ENCODE measurements at regions not wholly inside any gene's neighbourhood (a gene's known extent, or its start where the extent isn't known, plus 50 kb on each side); places are given as distances from the start of the nearest gene placed in this dataset.

DNA sequence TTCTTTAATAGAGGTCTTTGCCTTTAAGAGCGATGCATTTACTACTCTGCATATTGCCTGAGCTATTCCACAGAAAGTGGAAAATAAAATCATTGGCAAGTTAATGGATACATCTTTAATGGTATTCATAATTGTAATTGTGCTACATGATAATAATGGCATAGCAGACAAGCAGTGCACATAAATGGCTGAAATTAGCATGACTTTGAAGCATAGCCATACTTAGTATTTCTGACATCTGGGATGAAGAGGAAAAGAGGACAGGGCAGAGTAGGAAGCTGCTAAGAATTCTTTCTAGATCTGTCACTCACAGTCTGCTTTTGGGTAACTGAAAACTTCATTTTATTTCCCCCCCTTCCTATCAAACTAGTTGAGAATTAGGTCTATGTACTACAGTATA lies 195.0 kb upstream of the NRIP1 start:
- intact Hi-C loops (cut with DNase I): no loop called here
- H3K27me3 ChIP-seq: no peaks in the 10 kb centered on the region
- H3K36me3 ChIP-seq: no peaks in the 10 kb centered on the region
- no peaks in the 10 kb centered on the region for H3K9me3 ChIP-seq
- H3K4me3 ChIP-seq: no peak overlapping the region
- 96 to 100% (median 98%) methylated on average over 1 of the region's 1 CpG for WGBS, 4 donors
- no peaks in the 10 kb centered on the region for H3K4me1 ChIP-seq
- DNase-seq (no peak), ATAC-seq (no peak)
- H3K27ac ChIP-seq: no peak overlapping the region
- no peak for TF ChIP-seq POLR2A (IDR thresholded peaks at IDR 0.05)
- TF ChIP-seq, protein P1, sequence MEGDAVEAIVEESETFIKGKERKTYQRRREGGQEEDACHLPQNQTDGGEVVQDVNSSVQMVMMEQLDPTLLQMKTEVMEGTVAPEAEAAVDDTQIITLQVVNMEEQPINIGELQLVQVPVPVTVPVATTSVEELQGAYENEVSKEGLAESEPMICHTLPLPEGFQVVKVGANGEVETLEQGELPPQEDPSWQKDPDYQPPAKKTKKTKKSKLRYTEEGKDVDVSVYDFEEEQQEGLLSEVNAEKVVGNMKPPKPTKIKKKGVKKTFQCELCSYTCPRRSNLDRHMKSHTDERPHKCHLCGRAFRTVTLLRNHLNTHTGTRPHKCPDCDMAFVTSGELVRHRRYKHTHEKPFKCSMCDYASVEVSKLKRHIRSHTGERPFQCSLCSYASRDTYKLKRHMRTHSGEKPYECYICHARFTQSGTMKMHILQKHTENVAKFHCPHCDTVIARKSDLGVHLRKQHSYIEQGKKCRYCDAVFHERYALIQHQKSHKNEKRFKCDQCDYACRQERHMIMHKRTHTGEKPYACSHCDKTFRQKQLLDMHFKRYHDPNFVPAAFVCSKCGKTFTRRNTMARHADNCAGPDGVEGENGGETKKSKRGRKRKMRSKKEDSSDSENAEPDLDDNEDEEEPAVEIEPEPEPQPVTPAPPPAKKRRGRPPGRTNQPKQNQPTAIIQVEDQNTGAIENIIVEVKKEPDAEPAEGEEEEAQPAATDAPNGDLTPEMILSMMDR (IDR thresholded peaks at IDR 0.05): no peak

- Histone ChIP-seq H3K4me3 (no peak overlapping the region), H3K9me3 (no peaks in the 10 kb centered on the region), H3K27me3 (no peaks in the 10 kb centered on the region), H3K27ac (no peak overlapping the region), H3K36me3 (no peaks in the 10 kb centered on the region), H3K4me1 (no peaks in the 10 kb centered on the region)
- DNase-seq (no peak), ATAC-seq (no peak)
- no peak for TF ChIP-seq POLR2A (IDR thresholded peaks at IDR 0.05)
- TF ChIP-seq, protein P1 (IDR thresholded peaks at IDR 0.05): no peak
- WGBS, 4 donors: 96 to 98% (median 97%) methylated on average over 4 of the region's 4 CpGs
- intact Hi-C loops (cut with DNase I): no loop called here
These were observed 195.8 kb upstream of the NRIP1 start for GRCh38 chr21:15260604-15261003.

DNA sequence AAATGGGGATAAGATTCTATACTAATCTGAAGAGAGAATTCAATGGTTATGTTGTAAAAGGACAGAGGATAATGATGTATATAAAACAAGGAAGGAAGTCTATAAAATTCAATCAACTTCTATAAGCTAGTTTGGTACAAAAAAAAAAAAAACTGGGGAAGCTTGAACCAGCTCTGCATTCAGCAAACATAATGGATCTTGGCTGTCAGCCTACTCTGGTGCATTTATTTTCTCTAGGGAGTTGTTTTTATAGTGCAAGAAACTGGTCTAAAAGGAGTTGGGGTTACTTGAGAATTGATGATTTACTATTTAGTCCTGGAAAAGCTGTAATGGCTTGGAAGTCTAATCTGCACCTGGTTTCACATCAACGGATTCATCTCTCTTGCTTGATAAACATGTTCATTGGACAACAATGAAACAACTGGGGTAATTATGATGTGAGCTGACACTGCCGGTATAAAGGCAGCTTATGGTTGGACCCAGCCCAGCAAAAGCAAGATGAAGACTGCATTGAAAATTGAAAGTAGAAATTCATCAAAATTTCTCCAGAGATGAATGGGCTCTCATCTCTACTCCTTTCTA lies 199.4 kb upstream of the NRIP1 start:
- Histone ChIP-seq H3K4me3 (no peak overlapping the region), H3K9me3 (no peaks in the 10 kb centered on the region), H3K4me1 (no peaks in the 10 kb centered on the region), H3K36me3 (no peaks in the 10 kb centered on the region), H3K27ac (no peak overlapping the region), H3K27me3 (no peaks in the 10 kb centered on the region)
- ATAC-seq: no peak
- TF ChIP-seq, protein P1 (IDR thresholded peaks at IDR 0.05): no peak
- no peak for TF ChIP-seq POLR2A (IDR thresholded peaks at IDR 0.05)
- DNase-seq: no peak
- 63 to 78% (median 64%) methylated on average over 2 of the region's 2 CpGs for WGBS, 4 donors
- intact Hi-C loops (cut with DNase I): no loop called here

GRCh38 chr21:15272171-15272570 lies 207.4 kb upstream of the NRIP1 start:
- WGBS, 4 donors: 86 to 90% (median 86%) methylated on average over 4 of the region's 4 CpGs
- H3K36me3 ChIP-seq: no peaks in the 10 kb centered on the region
- no peak overlapping the region for H3K4me3 ChIP-seq
- ATAC-seq (no peak), DNase-seq (no peak)
- intact Hi-C loops (cut with DNase I): no loop called here
- TF ChIP-seq POLR2A (IDR thresholded peaks at IDR 0.05): no peak
- TF ChIP-seq, protein P1 (IDR thresholded peaks at IDR 0.05): no peak
- no peak overlapping the region for H3K27ac ChIP-seq
- no peaks in the 10 kb centered on the region for H3K9me3 ChIP-seq
- H3K4me1 ChIP-seq: no peaks in the 10 kb centered on the region
- H3K27me3 ChIP-seq: no peaks in the 10 kb centered on the region

Measured in heart left ventricle (tissue), 16 donors.